ENCODE measurements at regions not wholly inside any gene's neighbourhood (a gene's known extent, or its start where the extent isn't known, plus 50 kb on each side); places are given as distances from the start of the nearest gene placed in this dataset.
"Not testable (repeated sequence)": the region's sequence is repeated elsewhere in the genome, so short reads cannot be mapped to it uniquely, and the experiment has no call there.

- no peak for DNase-seq
Observed at GRCh38 chr18:9021458-9021857, 81.0 kb upstream of the NDUFV2 start.

- DNase-seq = no peak
Observed at GRCh38 chr18:9022397-9023155, 79.9 kb upstream of the NDUFV2 start.

- not testable (repeated sequence) for DNase-seq
Observed at GRCh38 chr18:9024031-9024646, 78.4 kb upstream of the NDUFV2 start.

GRCh38 chr18:9025091-9025838, 77.2 kb upstream of the NDUFV2 start:
- no peak for DNase-seq

GRCh38 chr18:9029131-9029530, 73.4 kb upstream of the NDUFV2 start:
- DNase-seq = no peak

- no peak for DNase-seq
Observed at GRCh38 chr18:9032519-9032918, 70.0 kb upstream of the NDUFV2 start.

GRCh38 chr18:9038277-9038871, 64.1 kb upstream of the NDUFV2 start:
- DNase-seq = no peak

GRCh38 chr18:9039441-9040071, 62.9 kb upstream of the NDUFV2 start:
- no peak for DNase-seq

GRCh38 chr18:9042766-9043481, 59.6 kb upstream of the NDUFV2 start:
- DNase-seq = no peak

GRCh38 chr18:9043581-9043980, 58.9 kb upstream of the NDUFV2 start:
- DNase-seq = no peak

- DNase-seq = no peak
Observed at GRCh38 chr18:9047715-9048114, 54.8 kb upstream of the NDUFV2 start.

- no peak for DNase-seq
Observed at GRCh38 chr18:9048236-9048635, 54.3 kb upstream of the NDUFV2 start.

- DNase-seq = no peak
Observed at GRCh38 chr18:9048808-9049494, 53.5 kb upstream of the NDUFV2 start.

GRCh38 chr18:9049495-9049809, 53.0 kb upstream of the NDUFV2 start:
- no peak for DNase-seq

- not testable (repeated sequence) for DNase-seq
Observed at GRCh38 chr18:9050628-9051284, 51.7 kb upstream of the NDUFV2 start.
